ENCODE measurements at regions not wholly inside any gene's neighbourhood (a gene's known extent, or its start where the extent isn't known, plus 50 kb on each side); places are given as distances from the start of the nearest gene placed in this dataset.

DNA sequence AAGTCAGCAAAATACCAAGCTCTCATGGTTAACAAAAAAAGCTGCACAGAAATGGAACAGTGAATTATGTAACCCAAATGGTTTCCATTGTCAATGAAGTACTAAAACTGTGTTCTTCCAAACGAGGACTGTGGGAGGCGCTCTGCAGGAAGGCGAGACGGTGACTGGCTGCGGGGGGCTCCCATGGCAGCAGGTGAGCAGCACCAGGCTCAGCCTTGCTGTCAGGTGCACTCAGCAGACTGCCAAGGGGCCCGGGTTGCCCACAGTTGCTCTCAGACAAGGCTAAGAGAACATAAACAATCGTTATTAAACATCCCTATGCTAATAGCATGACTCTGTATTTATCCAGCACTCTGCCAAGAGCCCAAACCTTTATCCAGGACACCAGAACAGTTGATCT, 630.3 kb upstream of the ARID1B start:
- TF ChIP-seq, protein P1, sequence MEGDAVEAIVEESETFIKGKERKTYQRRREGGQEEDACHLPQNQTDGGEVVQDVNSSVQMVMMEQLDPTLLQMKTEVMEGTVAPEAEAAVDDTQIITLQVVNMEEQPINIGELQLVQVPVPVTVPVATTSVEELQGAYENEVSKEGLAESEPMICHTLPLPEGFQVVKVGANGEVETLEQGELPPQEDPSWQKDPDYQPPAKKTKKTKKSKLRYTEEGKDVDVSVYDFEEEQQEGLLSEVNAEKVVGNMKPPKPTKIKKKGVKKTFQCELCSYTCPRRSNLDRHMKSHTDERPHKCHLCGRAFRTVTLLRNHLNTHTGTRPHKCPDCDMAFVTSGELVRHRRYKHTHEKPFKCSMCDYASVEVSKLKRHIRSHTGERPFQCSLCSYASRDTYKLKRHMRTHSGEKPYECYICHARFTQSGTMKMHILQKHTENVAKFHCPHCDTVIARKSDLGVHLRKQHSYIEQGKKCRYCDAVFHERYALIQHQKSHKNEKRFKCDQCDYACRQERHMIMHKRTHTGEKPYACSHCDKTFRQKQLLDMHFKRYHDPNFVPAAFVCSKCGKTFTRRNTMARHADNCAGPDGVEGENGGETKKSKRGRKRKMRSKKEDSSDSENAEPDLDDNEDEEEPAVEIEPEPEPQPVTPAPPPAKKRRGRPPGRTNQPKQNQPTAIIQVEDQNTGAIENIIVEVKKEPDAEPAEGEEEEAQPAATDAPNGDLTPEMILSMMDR (IDR thresholded peaks at IDR 0.05) = no peak
- no peak for TF ChIP-seq EZH2 (IDR thresholded peaks at IDR 0.05)

All from neural progenitor cell (in vitro differentiated cells).